ENCODE measurements at regions not wholly inside any gene's neighbourhood (a gene's known extent, or its start where the extent isn't known, plus 50 kb on each side); places are given as distances from the start of the nearest gene placed in this dataset.

DNA sequence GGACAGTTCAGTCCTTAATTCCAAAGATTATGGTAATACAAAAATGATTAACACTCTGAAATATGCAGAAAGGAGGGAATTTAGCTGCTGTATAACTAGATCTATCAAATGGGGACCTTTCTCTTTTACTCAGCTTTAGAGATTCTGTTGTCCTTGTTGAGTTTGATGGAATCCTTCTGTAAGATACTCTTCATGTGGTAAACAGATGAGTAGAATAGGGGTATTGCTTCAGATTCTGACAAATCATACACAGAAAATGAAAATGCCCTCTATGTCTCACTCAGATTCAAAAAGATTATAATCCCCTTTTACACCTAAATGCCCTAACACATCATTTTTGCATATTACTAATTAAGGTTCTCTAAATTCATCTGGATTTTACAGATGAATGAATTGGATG is 50.7 kb downstream of the ARHGAP35 start:
- no peak for DNase-seq

DNA sequence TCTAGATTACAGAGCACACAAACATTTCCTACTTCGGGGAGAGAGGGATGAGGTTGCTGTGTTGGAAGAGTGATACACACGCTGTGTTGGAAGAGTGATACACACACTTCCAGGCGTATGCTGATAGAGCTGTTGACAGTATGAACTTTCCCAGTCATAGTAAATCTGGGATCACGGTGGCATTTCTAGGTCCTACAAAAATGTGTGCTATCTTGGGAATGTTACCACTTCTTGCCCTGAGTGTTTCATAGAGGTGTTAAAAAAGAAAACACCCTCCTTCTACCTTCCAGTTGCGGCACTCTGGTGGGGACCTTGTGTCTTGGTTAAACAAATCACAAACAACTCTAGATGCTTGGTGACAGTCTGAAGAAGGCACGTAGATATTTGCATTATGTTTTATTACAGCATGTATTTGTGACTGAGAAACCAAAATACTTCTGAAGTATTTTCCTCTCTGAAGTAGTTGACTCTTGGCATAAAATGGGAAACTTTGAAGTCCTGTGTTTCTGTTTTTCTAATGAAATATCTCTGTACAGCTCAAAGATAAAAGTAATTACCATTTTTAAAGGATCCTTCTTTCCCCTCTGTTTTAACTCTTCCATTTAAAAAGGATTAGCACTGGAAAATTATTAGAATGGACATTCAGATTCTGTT is 52.5 kb downstream of the ARHGAP35 start:
- no peak for DNase-seq

DNA sequence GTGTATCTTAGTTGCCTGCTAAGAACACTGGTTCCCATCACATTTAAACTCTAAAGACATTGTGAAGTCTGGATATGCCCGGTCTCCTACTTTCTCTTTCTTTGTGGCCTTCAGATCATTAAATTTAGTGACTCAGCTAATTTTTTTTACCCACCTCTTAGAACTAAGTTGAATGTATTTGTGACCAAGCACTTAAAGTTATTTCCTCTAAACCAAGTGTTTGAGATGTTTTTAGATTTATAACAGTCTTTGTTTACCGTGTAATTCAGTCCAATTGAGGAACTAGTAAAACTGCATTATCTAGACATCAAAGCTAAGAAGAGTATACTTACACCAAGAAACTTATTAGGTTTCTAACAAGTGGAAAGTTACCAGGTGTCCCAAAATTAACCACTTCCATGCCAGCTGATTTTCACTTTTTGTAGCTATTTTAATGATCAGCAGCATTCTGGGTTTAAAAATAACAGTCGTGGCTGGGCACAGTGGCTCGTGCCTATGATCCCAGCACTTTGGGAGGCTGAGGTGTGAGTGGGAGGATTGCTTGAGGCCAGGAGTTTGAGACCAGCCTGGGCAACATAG is 53.1 kb downstream of the ARHGAP35 start:
- peak; percentile 60 for DNase-seq

DNA sequence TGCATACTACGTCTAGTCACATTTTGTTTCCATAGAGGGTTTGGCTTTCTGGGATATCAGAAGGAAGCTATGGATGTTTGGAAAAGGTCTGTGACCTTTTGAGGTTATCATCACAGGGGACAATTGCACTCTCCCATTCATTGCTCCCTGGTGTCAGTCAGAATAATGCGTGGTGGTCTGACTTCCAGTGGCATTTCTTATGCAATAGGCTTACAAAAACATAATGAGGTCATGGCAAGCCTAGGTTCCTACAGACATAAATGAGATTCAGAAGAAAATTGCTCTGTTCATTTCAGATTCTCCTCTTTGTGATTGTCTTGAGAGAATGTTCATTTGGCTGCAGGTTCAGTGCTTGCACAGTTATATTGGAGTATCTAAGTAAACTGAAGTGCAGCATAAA is 54.6 kb downstream of the ARHGAP35 start:
- no peak for DNase-seq

DNA sequence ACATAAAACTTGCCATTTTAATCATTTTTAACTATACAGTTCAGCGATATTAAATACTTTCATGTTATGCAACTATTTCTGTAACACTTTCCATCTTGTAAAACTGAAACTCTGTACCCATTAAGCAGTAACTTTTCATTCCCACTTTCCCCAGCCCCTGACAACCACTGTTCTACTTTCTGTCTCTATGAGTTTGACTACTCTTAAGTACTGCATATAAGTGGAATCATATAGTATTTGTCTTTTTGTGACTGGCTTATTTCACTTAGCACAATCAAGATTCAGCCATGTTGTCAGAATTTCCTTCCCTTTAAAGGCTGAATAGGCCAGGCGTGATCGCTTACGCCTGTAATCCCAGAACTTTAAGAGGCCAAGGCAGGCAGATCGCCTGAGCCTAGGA is 56.2 kb downstream of the ARHGAP35 start:
- DNase-seq = no peak

DNA sequence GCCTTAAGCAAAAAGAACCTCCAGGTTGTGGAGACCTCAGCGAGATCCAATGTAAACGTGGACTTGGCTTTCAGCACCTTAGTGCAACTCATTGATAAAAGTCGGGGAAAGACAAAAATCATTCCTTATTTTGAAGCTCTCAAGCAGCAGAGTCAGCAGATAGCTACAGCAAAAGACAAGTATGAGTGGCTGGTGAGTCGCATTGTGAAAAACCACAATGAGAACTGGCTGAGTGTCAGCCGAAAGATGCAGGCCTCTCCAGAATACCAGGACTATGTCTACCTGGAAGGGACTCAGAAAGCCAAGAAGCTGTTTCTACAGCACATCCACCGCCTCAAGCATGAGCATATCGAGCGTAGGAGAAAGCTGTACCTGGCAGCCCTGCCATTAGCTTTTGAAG is 58.5 kb downstream of the ARHGAP35 start:
- DNase-seq = peak; percentile 53

DNA sequence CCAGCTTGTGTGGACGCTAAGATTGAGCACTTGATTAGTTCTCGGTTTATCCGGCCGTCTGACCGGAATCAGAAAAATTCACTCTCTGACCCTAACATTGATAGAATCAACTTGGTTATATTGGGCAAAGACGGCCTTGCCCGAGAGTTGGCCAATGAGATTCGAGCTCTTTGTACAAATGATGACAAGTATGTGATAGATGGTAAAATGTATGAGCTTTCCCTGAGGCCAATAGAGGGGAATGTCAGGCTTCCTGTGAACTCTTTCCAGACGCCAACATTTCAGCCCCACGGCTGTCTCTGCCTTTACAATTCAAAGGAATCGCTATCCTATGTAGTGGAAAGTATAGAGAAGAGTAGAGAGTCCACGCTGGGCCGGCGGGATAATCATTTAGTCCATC is 59.6 kb downstream of the ARHGAP35 start:
- no peak for DNase-seq

DNA sequence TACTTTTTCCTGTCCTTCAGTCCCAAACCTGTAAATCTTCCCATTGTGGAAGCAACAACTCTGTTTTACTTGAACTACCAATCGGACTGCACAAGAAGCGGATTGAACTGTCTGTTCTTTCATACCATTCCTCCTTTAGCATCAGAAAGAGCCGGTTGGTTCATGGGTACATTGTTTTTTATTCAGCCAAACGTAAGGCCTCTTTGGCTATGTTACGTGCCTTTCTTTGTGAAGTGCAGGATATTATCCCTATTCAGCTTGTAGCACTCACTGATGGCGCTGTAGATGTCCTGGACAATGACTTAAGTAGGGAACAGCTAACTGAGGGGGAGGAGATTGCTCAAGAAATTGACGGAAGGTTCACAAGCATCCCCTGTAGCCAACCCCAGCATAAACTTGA is 60.3 kb downstream of the ARHGAP35 start:
- no peak for DNase-seq

DNA sequence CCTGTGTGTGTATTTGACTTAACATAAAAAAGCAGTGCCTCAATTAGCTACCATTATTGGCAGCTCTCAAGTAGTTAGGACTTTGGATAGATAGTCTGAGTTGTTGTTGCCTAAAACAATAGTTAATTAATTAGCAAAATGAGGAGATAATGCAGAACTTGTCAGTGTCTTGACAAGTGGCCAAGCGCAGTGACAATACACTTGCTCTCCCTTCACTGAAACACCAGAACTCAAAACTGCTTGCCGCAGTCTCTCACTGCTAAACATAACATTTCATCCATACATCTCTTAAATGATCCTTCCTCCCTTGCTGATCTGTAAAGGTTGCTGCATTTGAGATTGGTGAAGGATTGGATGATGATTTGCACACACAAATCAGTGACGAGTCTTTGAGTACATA is 61.7 kb downstream of the ARHGAP35 start:
- no peak for DNase-seq

DNA sequence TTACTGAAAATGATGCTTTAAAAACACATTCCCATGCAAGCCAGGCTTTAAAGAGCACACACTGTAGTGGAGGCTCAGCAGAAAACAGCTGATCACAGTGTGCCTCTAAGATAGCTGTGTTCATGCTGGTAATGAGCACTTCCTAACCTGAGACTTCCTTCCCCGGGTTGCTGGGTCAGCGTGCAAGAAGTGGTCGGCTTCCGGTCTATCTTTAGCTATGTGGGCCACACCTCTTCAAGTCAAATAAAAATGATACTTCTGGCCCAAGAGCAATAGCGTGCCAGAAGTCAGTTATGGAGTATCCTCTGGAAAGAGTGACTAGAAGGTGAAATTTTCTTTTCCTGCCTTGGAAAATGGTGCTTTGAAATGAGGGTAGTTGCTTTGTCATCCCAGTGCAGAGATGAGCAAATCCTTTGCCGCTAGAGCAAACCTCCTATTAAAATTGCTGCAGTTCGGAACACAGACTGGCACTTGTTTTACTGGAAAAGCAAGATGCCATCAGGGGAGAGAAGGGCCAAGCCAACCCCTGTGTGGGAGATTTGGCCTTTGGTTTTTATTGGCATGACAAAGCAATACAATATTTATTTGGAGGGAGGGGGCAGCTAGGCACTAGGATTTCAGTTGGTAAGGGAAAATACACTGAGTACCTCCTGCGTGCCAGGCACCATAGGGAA is 64.2 kb downstream of the ARHGAP35 start:
- no peak for DNase-seq

DNA sequence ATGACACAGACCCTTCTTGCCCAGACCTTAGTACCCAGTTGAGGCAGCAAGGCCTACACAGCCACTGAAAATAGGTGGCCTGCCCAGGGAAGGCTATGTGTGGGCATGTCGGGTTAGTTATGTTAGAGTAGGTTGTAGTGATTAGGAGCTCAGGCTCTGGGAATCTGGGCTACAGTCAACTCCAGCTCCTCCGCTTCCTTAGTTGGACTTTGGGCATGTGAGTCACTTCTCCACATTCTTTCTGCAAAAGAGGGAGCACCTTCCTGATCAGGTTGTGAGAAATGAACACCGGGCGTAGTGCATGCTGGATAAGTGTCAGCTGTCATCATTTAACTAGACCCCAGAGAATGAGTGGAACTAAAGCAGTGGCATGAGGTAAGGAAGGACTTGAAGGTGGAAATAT is 64.8 kb downstream of the ARHGAP35 start:
- peak; percentile 21 for DNase-seq

DNA sequence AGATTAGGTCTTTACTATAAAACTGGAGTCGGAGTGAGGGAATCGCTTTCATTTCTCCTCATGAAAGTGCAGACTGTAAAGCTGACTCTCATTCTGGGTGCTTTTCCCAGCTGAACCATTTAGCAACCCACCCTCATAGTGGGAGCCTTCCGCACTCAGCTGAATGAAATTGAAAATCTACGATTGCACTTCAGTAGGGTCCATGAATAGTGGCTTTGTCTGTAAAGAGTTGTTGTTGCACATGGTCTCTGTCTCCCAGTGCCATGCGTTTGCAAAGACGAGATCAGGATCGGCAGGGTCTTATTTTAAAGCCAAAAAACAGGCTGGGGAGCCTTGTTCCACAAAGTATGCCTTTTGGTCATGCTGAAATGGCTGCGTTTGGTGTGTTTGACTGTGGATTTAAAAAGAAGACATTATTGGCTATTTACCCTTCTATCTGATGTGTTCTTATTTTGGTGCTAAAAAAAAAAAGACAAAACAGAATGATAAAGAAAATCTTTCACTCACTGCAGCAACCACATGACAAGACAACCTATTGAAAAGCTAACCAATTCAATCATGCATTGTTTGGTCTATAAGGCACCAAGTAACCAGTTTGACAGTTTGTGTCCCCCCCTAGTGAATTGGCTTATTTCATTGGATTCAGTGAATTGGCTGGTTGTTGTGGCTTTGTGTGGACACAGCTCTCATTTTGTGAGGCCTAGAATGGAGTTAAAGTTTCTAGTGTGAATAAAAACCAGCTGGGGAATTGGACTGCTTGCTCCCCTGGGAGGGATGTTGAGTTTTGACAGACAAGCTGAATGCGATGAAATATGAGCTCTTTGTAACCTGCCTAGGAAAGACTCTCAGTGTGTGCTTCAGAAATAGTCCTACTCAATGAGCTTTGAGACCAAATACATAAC is 65.6 kb downstream of the ARHGAP35 start:
- no peak for DNase-seq

DNA sequence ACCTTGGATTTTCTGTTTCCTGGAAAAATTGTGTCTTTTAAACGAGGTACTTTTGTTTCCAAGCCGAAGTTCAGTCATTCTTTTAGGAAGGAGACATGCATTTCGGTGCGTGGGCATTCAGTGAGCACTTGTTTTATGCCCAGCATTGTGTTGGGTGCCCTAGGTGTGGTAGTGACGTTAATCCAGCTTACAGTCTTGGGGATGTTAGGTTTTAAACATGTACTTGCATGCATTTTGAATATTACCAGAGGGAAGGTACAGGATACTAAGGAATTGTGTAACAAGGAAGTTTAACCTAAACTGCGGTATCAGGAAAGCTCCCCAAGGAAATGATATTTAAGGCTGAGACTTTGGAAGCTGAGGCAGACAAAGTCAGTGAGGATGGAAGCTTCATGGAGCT is 66.3 kb downstream of the ARHGAP35 start:
- no peak for DNase-seq

DNA sequence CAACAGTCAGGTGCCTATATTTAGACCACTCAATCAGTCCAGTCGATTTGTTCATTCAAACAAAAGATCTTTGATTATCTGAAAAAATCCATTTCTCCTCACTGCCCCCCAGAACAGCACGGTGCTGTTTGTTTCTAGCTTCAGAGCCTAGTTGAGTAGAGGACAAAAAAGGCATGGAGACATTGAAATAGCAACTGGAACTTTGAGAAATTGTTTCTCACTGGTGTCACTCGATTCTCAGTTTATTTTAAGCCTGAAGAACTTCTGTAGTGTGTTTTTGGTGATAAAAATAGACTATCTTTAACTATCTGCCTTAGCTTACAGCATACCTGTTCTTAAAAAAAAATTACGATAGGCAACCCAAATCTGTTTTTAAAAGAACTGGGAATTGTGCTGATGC is 67.1 kb downstream of the ARHGAP35 start:
- DNase-seq = no peak

DNA sequence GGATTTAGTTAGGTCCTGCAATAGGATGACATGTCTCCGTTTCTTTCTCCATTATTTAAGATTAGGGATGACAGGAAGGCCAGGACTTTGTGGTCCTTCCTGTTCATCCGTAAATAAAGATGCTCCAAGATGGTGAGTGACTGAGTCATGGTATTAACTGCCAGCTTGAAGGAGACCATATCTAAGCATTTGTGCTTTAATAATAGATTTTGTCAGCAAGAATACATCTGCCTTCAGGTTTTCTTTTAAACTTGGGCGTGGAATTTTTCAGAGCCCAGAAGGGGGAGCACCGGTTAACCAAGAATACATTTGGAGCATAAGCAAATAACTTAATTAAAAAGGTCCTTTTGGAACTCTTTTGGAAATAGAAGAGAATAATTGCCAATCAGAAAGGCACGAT is 68.2 kb downstream of the ARHGAP35 start:
- peak; percentile 43 for DNase-seq

DNA sequence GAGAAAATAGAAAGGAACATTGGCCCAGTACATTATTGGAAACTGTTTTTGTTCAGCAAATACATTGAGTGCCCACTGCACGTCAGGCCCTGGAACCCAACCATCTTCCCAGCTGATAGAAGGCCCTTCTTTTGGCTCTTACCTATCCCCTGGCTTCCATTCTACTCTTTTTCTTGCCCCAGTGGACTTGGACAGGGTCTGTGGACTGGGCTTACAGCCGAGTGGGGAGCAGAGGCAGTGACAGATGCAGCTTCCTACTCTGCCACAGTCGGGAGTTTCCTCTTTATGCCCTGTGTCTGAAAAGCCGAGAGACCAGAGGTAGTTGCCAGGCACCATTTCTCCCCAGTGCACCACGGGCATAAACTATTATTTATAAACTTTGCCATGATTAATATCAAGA is 70.4 kb downstream of the ARHGAP35 start:
- DNase-seq = no peak

DNA sequence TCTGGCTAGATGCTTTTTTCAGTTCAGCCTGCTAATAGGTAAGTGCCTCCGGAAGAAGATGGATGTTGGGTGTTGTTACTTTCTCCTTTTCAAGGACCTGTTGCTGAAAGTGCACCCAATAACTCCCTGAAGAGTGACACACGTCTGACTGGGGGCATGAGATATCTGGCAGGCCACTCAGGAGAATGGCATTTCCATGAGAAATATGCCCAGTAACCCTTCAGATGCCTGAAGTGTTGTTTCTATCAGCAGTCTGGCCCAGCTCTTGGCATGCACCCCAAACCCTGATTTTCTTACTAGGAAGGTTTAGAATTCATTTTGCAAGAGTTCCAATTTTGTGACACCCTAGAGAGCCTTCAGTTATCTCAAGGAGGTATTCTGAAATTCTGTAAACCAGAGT is 71.5 kb downstream of the ARHGAP35 start:
- peak; percentile 86 for DNase-seq

DNA sequence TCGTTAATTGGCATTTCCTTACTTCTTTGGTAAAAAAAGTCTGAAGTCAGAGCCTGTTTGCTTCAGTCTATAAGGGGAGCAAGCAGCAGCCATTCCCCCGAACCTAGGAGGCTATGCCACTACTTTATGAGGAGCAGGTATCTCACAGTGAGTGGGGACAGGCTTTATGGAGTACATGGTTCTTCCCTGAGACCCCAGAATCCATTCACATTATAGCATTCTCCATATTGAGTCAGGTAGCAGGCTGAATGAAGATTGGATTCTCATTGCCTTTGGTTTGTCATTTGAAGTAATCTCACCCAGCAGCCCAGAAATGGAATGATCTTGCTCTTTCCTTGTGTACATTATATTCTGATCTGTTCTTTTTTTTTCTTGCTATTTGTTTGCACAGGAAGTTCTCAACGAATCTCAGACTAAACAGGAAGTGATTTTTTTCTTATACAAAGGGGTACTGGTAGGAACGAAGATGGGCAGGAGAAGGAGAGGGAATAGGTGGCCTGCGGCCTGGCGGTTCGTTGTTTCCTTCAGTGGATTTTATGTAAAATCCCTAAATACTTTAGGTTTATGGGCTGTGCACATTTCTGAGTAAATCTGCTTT is 74.4 kb downstream of the ARHGAP35 start:
- no peak for DNase-seq

DNA sequence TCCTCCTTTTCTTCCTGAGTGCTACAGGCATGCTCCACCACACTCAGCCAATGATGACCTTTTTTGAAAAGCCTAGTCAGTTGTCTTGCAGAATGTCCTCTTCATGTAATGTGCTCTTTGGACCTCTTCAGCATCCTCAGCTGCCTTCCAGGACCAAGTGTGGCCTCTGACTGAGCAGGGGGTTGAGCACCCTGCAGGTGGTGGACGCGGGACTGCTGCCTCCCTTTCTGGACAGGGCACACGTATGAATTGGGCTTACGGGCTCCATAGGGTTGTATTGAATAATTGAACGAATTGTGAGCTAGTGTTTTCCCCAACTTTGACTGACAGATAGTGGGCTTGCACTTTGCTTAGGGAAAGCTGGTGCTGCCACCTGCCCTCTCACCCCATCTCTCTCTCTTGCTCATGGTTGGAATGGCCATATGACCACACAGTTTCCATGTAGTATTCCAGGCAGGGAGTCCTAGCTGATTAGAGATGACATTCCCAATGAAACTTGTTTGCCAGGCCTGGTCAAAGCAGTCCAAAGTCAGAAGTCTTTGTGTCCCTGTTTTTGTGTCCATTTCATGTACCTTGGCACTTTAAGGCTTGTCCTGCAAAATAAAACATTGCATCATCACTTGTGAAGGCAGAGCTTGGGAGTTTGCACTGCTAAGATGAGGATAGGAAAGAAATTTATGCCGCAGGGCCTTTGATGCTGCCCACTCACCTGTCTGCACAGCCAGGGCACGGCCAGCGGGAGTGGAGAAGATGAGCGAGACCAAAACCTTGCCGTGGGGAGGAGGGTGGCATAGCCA is 76.3 kb upstream of the NPAS1 start:
- no peak for DNase-seq

DNA sequence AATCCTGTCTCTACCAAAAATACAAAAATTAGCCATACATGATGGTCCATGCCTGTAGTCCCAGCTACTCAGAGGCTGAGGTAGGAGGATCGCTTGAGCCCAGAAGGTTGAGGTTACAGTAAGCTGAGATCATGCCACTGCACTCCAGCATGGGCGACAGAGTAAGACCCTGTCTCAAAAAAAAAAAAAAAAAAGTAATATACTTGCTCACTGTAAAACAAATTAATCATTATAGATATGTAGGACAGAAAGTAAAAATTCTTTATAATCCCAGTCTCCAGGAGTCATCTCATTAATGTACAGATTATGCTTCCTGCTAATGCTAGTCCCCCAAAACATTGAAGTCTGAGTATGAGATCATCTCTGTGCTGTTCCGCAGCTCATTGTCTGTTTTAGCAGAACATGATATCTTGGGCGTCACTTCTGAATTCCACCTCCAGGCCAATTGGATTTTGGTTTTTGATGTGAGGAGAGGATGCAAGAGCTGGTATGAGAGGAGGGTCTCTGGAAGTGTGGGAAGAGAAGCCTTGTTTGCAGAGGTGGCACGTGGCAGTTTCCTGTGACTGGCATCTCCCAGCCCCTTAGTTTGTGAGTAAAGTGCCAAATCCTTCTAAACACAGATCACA is 75.4 kb upstream of the NPAS1 start:
- no peak for DNase-seq

DNA sequence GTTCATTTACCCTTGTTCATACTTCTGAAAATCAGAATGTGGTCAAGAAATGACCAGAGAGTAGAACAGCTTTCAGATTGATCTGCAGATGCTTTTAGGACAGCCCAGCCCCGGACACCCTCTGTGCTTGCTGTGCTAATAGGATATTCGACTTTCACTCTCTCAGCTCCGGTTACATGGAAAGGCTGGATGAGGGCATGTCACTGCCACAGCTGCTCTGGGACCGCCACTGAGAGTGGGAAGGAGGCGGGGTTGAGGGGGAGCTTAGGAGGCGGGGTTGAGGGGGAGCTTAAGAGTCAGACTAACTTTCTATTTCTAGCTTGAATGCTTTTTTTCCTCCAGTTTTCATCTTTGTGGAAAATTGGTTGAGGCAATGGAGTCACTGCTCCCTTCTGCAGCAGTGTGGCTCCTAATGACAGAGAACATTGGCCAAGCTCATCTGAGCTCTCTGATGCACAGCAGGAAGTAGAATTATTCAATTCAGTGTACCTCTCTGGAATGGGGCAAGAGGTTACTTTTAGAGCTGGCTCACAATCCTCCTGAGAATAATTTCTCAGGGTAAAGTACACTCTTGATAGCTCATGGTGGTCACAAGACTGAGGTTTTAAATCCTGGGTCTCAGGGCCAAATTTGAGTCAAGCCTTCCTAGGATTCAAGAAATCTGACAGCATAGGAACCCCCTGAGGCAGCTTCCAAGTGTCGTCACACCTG is 74.6 kb upstream of the NPAS1 start:
- peak; percentile 47 for DNase-seq
